H9 (cell line): ENCODE measurements at regions not wholly inside any gene's neighbourhood (a gene's known extent, or its start where the extent isn't known, plus 50 kb on each side); places are given as distances from the start of the nearest gene placed in this dataset.

ENCODE experiments used
- DNase-seq: peaks from one replicate; pipeline ENCODE4 v3.0.0-alpha.2; 2017
- H2AFZ ChIP-seq: one replicate; pipeline ENCODE4 v1.6.1; 2013; ENCODE audit warnings: mild to moderate bottlenecking, low read length, control low read depth, moderate library complexity
- H2AK5ac ChIP-seq: 2 replicates; pipeline ENCODE4 v1.6.1; 2013; ENCODE audit warnings: low read length, control low read depth, mixed read lengths; ENCODE audit not compliant: insufficient read length
- H2BK120ac ChIP-seq: one replicate; pipeline ENCODE4 v1.6.1; 2013; ENCODE audit warnings: low read depth, mild to moderate bottlenecking, low read length, control low read depth, inconsistent platforms; ENCODE audit not compliant: poor library complexity, severe bottlenecking
- H2BK12ac ChIP-seq: 2 replicates; pipeline ENCODE4 v1.6.1; 2013; ENCODE audit warnings: low read length, control low read depth, mixed read lengths, low read depth; ENCODE audit not compliant: insufficient read length
- H2BK15ac ChIP-seq: 2 replicates; pipeline ENCODE4 v1.6.1; 2013; ENCODE audit warnings: low read depth, low read length, control low read depth
- H2BK20ac ChIP-seq: one replicate; pipeline ENCODE4 v1.6.1; 2013; ENCODE audit warnings: low read depth, mild to moderate bottlenecking, low read length, control low read depth, inconsistent platforms; ENCODE audit not compliant: poor library complexity, severe bottlenecking
- H2BK5ac ChIP-seq: 2 replicates; pipeline ENCODE4 v1.6.1; 2013; ENCODE audit warnings: low read length, control low read depth, mixed read lengths; ENCODE audit not compliant: insufficient read length
- H3K14ac ChIP-seq: 2 replicates; pipeline ENCODE4 v1.6.1; 2013; ENCODE audit warnings: low read length, control low read depth; ENCODE audit not compliant: insufficient read depth
- H3K18ac ChIP-seq: 2 replicates; pipeline ENCODE4 v1.6.1; 2013; ENCODE audit warnings: low read depth, mild to moderate bottlenecking, mixed read lengths, low read length, control low read depth; ENCODE audit not compliant: insufficient read length
- H3K23ac ChIP-seq: 2 replicates; pipeline ENCODE4 v1.6.1; 2013; ENCODE audit warnings: low read length, control low read depth, mixed read lengths, low read depth; ENCODE audit not compliant: insufficient read length
- H3K23me2 ChIP-seq: 2 replicates; pipeline ENCODE4 v1.6.1; 2013; ENCODE audit warnings: low read depth, mild to moderate bottlenecking, mixed read lengths, low read length, control low read depth; ENCODE audit not compliant: insufficient read length, poor library complexity, severe bottlenecking
- H3K27ac ChIP-seq: 2 replicates; pipeline ENCODE4 v1.5.1; 2013; ENCODE audit warnings: low read length, control low read depth, mixed read lengths, low read depth; ENCODE audit not compliant: insufficient read length
- H3K27me3 ChIP-seq: 2 replicates; pipeline ENCODE4 v1.6.1; 2013; ENCODE audit warnings: low read length, control low read depth, inconsistent platforms; ENCODE audit not compliant: insufficient read depth
- H3K4ac ChIP-seq: 2 replicates; pipeline ENCODE4 v1.6.1; 2013; ENCODE audit warnings: low read depth, mild to moderate bottlenecking, control low read depth, inconsistent platforms, low read length, moderate library complexity
- H3K4me1 ChIP-seq: 2 replicates; pipeline ENCODE4 v1.6.1; 2013; ENCODE audit warnings: low read length, control low read depth, inconsistent platforms; ENCODE audit not compliant: insufficient read depth
- H3K4me2 ChIP-seq: 2 replicates; pipeline ENCODE4 v1.6.1; 2013; ENCODE audit warnings: low read length, control low read depth, mixed read lengths; ENCODE audit not compliant: insufficient read length, insufficient read depth
- H3K56ac ChIP-seq: 2 replicates; pipeline ENCODE4 v1.6.1; 2013; ENCODE audit warnings: low read depth, mild to moderate bottlenecking, mixed read lengths, low read length, control low read depth; ENCODE audit not compliant: insufficient read length
- H3K79me1 ChIP-seq: 2 replicates; pipeline ENCODE4 v1.6.1; 2013; ENCODE audit warnings: low read depth, mild to moderate bottlenecking, moderate library complexity, low read length, control low read depth, inconsistent platforms; ENCODE audit not compliant: insufficient read depth, poor library complexity, severe bottlenecking
- H3K79me2 ChIP-seq: 2 replicates; pipeline ENCODE4 v1.6.1; 2013; ENCODE audit warnings: low read length, control low read depth, inconsistent platforms; ENCODE audit not compliant: insufficient read depth
- H3K9ac ChIP-seq: 2 replicates; pipeline ENCODE4 v1.6.1; 2013; ENCODE audit warnings: low read length, control low read depth, mixed read lengths; ENCODE audit not compliant: insufficient read length; ENCODE audit errors: extremely low read depth
- H3K9me3 ChIP-seq: one replicate; pipeline ENCODE4 v1.6.1; 2013; ENCODE audit warnings: low read depth, low read length, inconsistent platforms; ENCODE audit not compliant: control insufficient read depth
- H3T11ph ChIP-seq: one replicate; pipeline ENCODE4 v1.6.1; 2013; ENCODE audit warnings: mild to moderate bottlenecking, low read length, control low read depth, inconsistent platforms
- H4K20me1 ChIP-seq: one replicate; pipeline ENCODE4 v1.6.1; 2013; ENCODE audit not compliant: control insufficient read depth, insufficient read length, insufficient read depth
- H4K5ac ChIP-seq: 2 replicates; pipeline ENCODE4 v1.6.1; 2013; ENCODE audit warnings: low read depth, mild to moderate bottlenecking, mixed read lengths, low read length, control low read depth; ENCODE audit not compliant: insufficient read length
- H4K8ac ChIP-seq: replicated peaks from 2 replicates; pipeline ENCODE4 v1.6.1; 2013; ENCODE audit warnings: low read length, control low read depth, mixed read lengths, low read depth; ENCODE audit not compliant: insufficient read length
- H4K91ac ChIP-seq: 2 replicates; pipeline ENCODE4 v1.6.1; 2013; ENCODE audit warnings: low read depth, mild to moderate bottlenecking, moderate library complexity, mixed read lengths, low read length, control low read depth; ENCODE audit not compliant: insufficient read length
- H3K27ac Mint-ChIP-seq, 3 experiments: 2 replicates in 2 of 3; 3 replicates in 1 of 3; pipeline ENCODE4 v1.8.0; 2020 to 2021; ENCODE audit warnings: mixed read lengths in 3 of 3, mild to moderate bottlenecking in 1 of 3, moderate library complexity in 1 of 3
- H3K27me3 Mint-ChIP-seq: 2 replicates; pipeline ENCODE4 v1.8.0; 2021; ENCODE audit warnings: low read depth, mild to moderate bottlenecking, moderate library complexity, mixed read lengths
- H3K36me3 Mint-ChIP-seq, 3 experiments: 2 replicates in 2 of 3; 3 replicates in 1 of 3; pipeline ENCODE4 v1.8.0; 2020 to 2021; ENCODE audit warnings: low read depth in 3 of 3, mixed read lengths in 3 of 3; ENCODE audit not compliant: insufficient read depth in 1 of 3
- H3K4me1 Mint-ChIP-seq, 2 experiments: 2 replicates each; pipeline ENCODE4 v1.8.0; 2020; ENCODE audit warnings: mixed read lengths in 2 of 2
- H3K4me3 Mint-ChIP-seq, 2 experiments: 2 replicates in 1 of 2; 3 replicates in 1 of 2; pipeline ENCODE4 v1.8.0; 2020 to 2021; ENCODE audit warnings: mild to moderate bottlenecking in 2 of 2, mixed read lengths in 2 of 2, moderate library complexity in 1 of 2
- H3K9me3 Mint-ChIP-seq, 2 experiments: 2 replicates in 1 of 2; 3 replicates in 1 of 2; pipeline ENCODE4 v1.8.0; 2020; ENCODE audit warnings: mild to moderate bottlenecking in 2 of 2, mixed read lengths in 2 of 2, moderate library complexity in 1 of 2
- CTCF ChIP-seq: fragments of 200-600 bp; sonication (generic); conservative IDR thresholded peaks from 3 replicates; pipeline ENCODE4 v1.8.0; 2021; ENCODE audit warnings: antibody characterized with exemption, mild to moderate bottlenecking
- WGBS: extraction: QIAGEN DNeasy Blood & Tissue Kit; methylation state at CpG from one replicate; pipeline ENCODE4 v1.1.7; 2013; ENCODE audit warnings: missing lambda C conversion rate, low lambda C conversion rate, mixed read lengths; ENCODE audit not compliant: insufficient read length; ENCODE audit errors: extremely low coverage; 5-methylcytosine and 5-hydroxymethylcytosine counted together

- H3K79me2 ChIP-seq = no peaks in the 10 kb centered on the region
- Mint-ChIP-seq H3K4me1 (peaks cover 6 to 7% of the 10 kb centered on the region in 2 experiments), H3K27ac (no peak overlapping the region), H3K27me3 (peaks cover 34% of the 10 kb centered on the region), H3K36me3 (peaks cover 0 to 9% (median 2%) of the 10 kb centered on the region in 3 experiments; a peak in 3 of 7 replicates), H3K9me3 (peaks cover 7 to 18% of the 10 kb centered on the region in 2 experiments; a peak in 4 of 5 replicates), H3K4me3 (no peak overlapping the region)
- no peak overlapping the region for H4K8ac ChIP-seq
- H4K91ac ChIP-seq = no peak overlapping the region
- no peak overlapping the region for H3K14ac ChIP-seq
- H3K23me2 ChIP-seq = no peaks in the 10 kb centered on the region
- H2AK5ac ChIP-seq = no peak overlapping the region
- no peak overlapping the region for H3K9ac ChIP-seq
- no peaks in the 10 kb centered on the region for H3K4me1 ChIP-seq
- no CpG with 5 or more reads among the region's 1 CpG for WGBS
- no peaks in the 10 kb centered on the region for H3K9me3 ChIP-seq
- H2BK5ac ChIP-seq = no peak overlapping the region
- no peak overlapping the region for H3K27ac ChIP-seq
- H2BK120ac ChIP-seq = no peak overlapping the region
- H4K20me1 ChIP-seq = no peaks in the 10 kb centered on the region
- H3K4ac ChIP-seq = no peak overlapping the region
- H3K27me3 ChIP-seq = no peaks in the 10 kb centered on the region
- no peak overlapping the region for H2BK15ac ChIP-seq
- H2BK12ac ChIP-seq = no peak overlapping the region
- no peak overlapping the region for H3K4me2 ChIP-seq
- H3K56ac ChIP-seq = no peak overlapping the region
- no peak overlapping the region for H3T11ph ChIP-seq
- no peak overlapping the region for H2BK20ac ChIP-seq
- no peak overlapping the region for H4K5ac ChIP-seq
- no peak overlapping the region for H2AFZ ChIP-seq
- H3K23ac ChIP-seq = no peak overlapping the region
- no peak overlapping the region for H3K18ac ChIP-seq
- TF ChIP-seq CTCF = no peak
- no peaks in the 10 kb centered on the region for H3K79me1 ChIP-seq
- DNase-seq = no peak
Observed at GRCh38 chr7:69173846-69174245, 424.4 kb upstream of the AUTS2 start.
